OCI-LY7 (cell line): ENCODE measurements at regions not wholly inside any gene's neighbourhood (a gene's known extent, or its start where the extent isn't known, plus 50 kb on each side); places are given as distances from the start of the nearest gene placed in this dataset.

Source experiments
- BruUV-seq: library from RNA; stranded (reverse); fragments of 400-500 nt; replicated peaks from 2 replicates; lab custom pipeline; 2021; lab: Mats Ljungman, UMichigan
- CTCF ChIA-PET: fragments of 300-600 bp; sonication (Branson Sonifier 250); formaldehyde crosslinking; loops from one replicate; lab custom pipeline; 2022; ENCODE audit warnings: antibody characterized with exemption; ENCODE audit not compliant: unreplicated experiment; lab: Charles Lee
- POLR2A ChIA-PET: fragments of 300-600 bp; sonication (Branson Sonifier 250); formaldehyde crosslinking; loops from one replicate; lab custom pipeline; 2022; ENCODE audit warnings: antibody characterized with exemption; lab: Charles Lee
- DNase-seq: peaks from one replicate; pipeline ENCODE4 v3.0.0-alpha.2; 2015; ENCODE audit warnings: low spot score
- H2AFZ ChIP-seq: fragments of 200-600 bp; sonication (generic), shearing (Covaris generic); 2 replicates; pipeline ENCODE4 v1.6.1; 2014; ENCODE audit warnings: mild to moderate bottlenecking, antibody characterized with exemption, low read length, moderate library complexity
- H3K27ac ChIP-seq: fragments of 200-600 bp; sonication (generic); 2 replicates; pipeline ENCODE4 v1.5.1; 2014; ENCODE audit warnings: mixed run types, low read depth, mild to moderate bottlenecking, moderate library complexity, low read length, inconsistent platforms; ENCODE audit not compliant: poor library complexity, severe bottlenecking
- H3K36me3 ChIP-seq: fragments of 200-600 bp; sonication (generic); 2 replicates; pipeline ENCODE4 v1.6.1; 2014; ENCODE audit warnings: mild to moderate bottlenecking, antibody characterized with exemption, low read length, moderate library complexity, mixed read lengths; ENCODE audit not compliant: insufficient read depth
- H3K4me1 ChIP-seq: fragments of 200-600 bp; sonication (generic); 2 replicates; pipeline ENCODE4 v1.5.1; 2014; ENCODE audit warnings: mild to moderate bottlenecking, low read length; ENCODE audit not compliant: insufficient read depth, poor library complexity, severe bottlenecking
- H3K4me2 ChIP-seq: fragments of 200-600 bp; sonication (generic); 2 replicates; pipeline ENCODE4 v1.6.1; 2014; ENCODE audit warnings: mild to moderate bottlenecking, low read length
- H3K4me3 ChIP-seq: fragments of 200-600 bp; sonication (generic); 2 replicates; pipeline ENCODE4 v1.5.1; 2014; ENCODE audit warnings: mild to moderate bottlenecking, low read depth, low read length; ENCODE audit not compliant: poor library complexity, severe bottlenecking
- H3K79me2 ChIP-seq: fragments of 200-600 bp; sonication (generic); 2 replicates; pipeline ENCODE4 v1.6.1; 2016; ENCODE audit warnings: low read depth, mild to moderate bottlenecking, low read length, moderate library complexity, mixed read lengths; ENCODE audit not compliant: insufficient read depth
- H3K9me2 ChIP-seq: fragments of 200-600 bp; sonication (generic); 2 replicates; pipeline ENCODE4 v1.6.1; 2016; ENCODE audit warnings: mild to moderate bottlenecking, low read length, mixed read lengths; ENCODE audit not compliant: insufficient read depth
- H3K9me3 ChIP-seq: fragments of 200-600 bp; sonication (generic); 2 replicates; pipeline ENCODE4 v1.6.1; 2014; ENCODE audit warnings: mild to moderate bottlenecking, mixed run types, low read length, mixed read lengths
- H4K20me1 ChIP-seq: fragments of 200-600 bp; sonication (generic); 2 replicates; pipeline ENCODE4 v1.6.1; 2014; ENCODE audit warnings: mild to moderate bottlenecking, antibody characterized with exemption, low read length, moderate library complexity, mixed read lengths; ENCODE audit not compliant: insufficient read depth
- CTCF ChIP-seq: fragments of 200-600 bp; sonication (generic); conservative IDR thresholded peaks from 2 replicates; pipeline ENCODE4 v1.5.1; 2014; ENCODE audit warnings: mild to moderate bottlenecking, antibody characterized with exemption, low read length, moderate library complexity, mixed read lengths
- EZH2phosphoT487 ChIP-seq: fragments of 200-600 bp; sonication (generic); IDR thresholded peaks from 2 replicates; pipeline ENCODE4 v1.6.1; 2018; ENCODE audit warnings: low read depth, borderline replicate concordance, mild to moderate bottlenecking, mixed run types, antibody characterized with exemption, low read length, moderate library complexity, mixed read lengths
- intact Hi-C: fragments of 100-400 bp; cut with micrococcal nuclease; formaldehyde crosslinking; loops from one replicate; pipeline ENCODE4 v1.10.0; 2022; ENCODE audit not compliant: unreplicated experiment

GRCh38 chr2:207266648-207267047 lies 100.9 kb upstream of the KLF7 start:
- Histone ChIP-seq H3K4me3 (no peak overlapping the region), H3K27ac (no peak overlapping the region), H4K20me1 (no peaks in the 10 kb centered on the region), H3K4me1 (no peaks in the 10 kb centered on the region), H3K4me2 (no peak overlapping the region), H2AFZ (no peak overlapping the region), H3K9me2 (no peaks in the 10 kb centered on the region), H3K79me2 (no peaks in the 10 kb centered on the region), H3K36me3 (no peaks in the 10 kb centered on the region), H3K9me3 (no peaks in the 10 kb centered on the region)
- no TSS peak for BruUV-seq
- intact Hi-C loops: no loop called here
- CTCF ChIA-PET: no interaction called here
- no peak for TF ChIP-seq EZH2phosphoT487
- no peak for TF ChIP-seq CTCF
- no peak for DNase-seq
- POLR2A ChIA-PET: interaction anchor here (0.7 kb wide), 2 partner anchors 91 to 648 kb away, joined by 4 read pairs; no protein-coding TSS in a partner anchor

GRCh38 chr2:207269038-207269437 lies 103.3 kb upstream of the KLF7 start:
- H3K79me2 ChIP-seq: no peaks in the 10 kb centered on the region
- H2AFZ ChIP-seq: no peak overlapping the region
- intact Hi-C loops: no loop called here
- no peaks in the 10 kb centered on the region for H4K20me1 ChIP-seq
- no peak overlapping the region for H3K4me2 ChIP-seq
- DNase-seq: no peak
- no peaks in the 10 kb centered on the region for H3K4me1 ChIP-seq
- no peak overlapping the region for H3K27ac ChIP-seq
- no peak for TF ChIP-seq EZH2phosphoT487
- no peak for TF ChIP-seq CTCF
- H3K4me3 ChIP-seq: no peak overlapping the region
- ChIA-PET CTCF (no interaction called here), POLR2A (interaction anchor here (0.9 kb wide), 1 partner anchor 10 kb away, joined by 3 read pairs; no protein-coding TSS in a partner anchor)
- BruUV-seq: no TSS peak
- no peaks in the 10 kb centered on the region for H3K9me2 ChIP-seq
- H3K36me3 ChIP-seq: no peaks in the 10 kb centered on the region
- H3K9me3 ChIP-seq: no peaks in the 10 kb centered on the region

GRCh38 chr2:207274530-207275189 lies 108.9 kb upstream of the KLF7 start:
- TF ChIP-seq CTCF (no peak), EZH2phosphoT487 (no peak)
- intact Hi-C loops: no loop called here
- no peaks in the 10 kb centered on the region for H3K4me1 ChIP-seq
- POLR2A ChIA-PET: no interaction called here
- CTCF ChIA-PET: no interaction called here
- no peaks in the 10 kb centered on the region for H3K36me3 ChIP-seq
- H3K4me3 ChIP-seq: no peak overlapping the region
- no peaks in the 10 kb centered on the region for H3K9me2 ChIP-seq
- no peaks in the 10 kb centered on the region for H3K9me3 ChIP-seq
- no peak overlapping the region for H3K4me2 ChIP-seq
- H4K20me1 ChIP-seq: no peaks in the 10 kb centered on the region
- H2AFZ ChIP-seq: no peak overlapping the region
- BruUV-seq: no TSS peak
- H3K79me2 ChIP-seq: no peaks in the 10 kb centered on the region
- no peak overlapping the region for H3K27ac ChIP-seq
- DNase-seq: no peak
